ENCODE measurements at regions not wholly inside any gene's neighbourhood (a gene's known extent, or its start where the extent isn't known, plus 50 kb on each side); places are given as distances from the start of the nearest gene placed in this dataset.

DNA sequence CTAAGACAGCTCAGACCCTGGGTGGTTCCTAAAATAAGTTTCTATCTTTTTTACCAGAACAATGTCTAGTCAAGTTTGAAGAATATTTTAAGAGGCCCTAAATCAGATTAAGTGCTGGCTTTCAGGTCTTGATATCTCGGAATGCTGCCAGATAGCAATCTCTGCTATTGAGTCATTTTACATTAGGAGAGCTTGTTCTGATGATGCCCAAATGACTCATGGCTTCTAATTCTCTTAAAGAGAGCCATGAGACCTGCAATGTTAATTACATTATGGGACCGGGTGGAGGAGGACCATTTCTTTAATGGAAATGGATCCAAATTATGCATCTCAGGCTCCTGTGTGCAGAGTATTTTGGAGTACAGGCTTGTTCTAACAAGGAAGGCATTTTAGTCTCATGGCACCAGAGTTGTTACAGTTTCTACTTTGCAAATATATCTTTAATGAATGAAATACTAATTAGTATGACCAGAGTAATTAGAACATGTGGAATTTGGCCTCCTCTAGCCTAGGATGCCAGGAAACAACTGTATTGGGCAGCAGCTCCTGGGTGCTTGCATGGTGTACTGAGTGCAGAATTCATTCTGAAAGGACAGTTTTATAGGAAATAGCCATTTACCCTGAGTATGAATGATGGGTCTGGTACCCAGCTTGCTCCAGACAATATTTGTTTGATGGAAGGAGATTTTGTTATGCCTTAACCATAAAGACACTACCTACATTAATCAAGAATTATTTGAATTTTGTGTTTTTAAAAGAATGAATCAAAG, 94.0 kb upstream of the SULT1C3 start:
- TF ChIP-seq ZSCAN29 (IDR thresholded peaks at IDR 0.05) (no peak), MTA1 (IDR thresholded peaks at IDR 0.05; ENCODE audit: borderline replicate concordance) (no peak), ZZZ3 (IDR thresholded peaks at IDR 0.05) (no peak), ZNF639 (CRISPR knock-in tag; conservative IDR thresholded peaks at IDR 0.05 in 1 of 2, IDR thresholded peaks at IDR 0.05 in 1 of 2) (no peak), ARID4B (CRISPR knock-in tag; IDR thresholded peaks at IDR 0.05) (no peak), JUND (IDR thresholded peaks at IDR 0.05; ENCODE audit: borderline replicate concordance, low read depth, low read length) (no peak), JUND (tag; IDR thresholded peaks at IDR 0.05; ENCODE audit: borderline replicate concordance, low read depth, low read length) (no peak), CHD1 (IDR thresholded peaks at IDR 0.05; ENCODE audit: low read length) (no peak), TBP (optimal IDR thresholded peaks at IDR 0.05; ENCODE audit: low read depth, low read length) (no peak), POLR2AphosphoS5 (IDR thresholded peaks at IDR 0.05; ENCODE audit: control insufficient read depth, insufficient read depth, low read depth, low read length) (no peak)
